ENCODE measurements at regions not wholly inside any gene's neighbourhood (a gene's known extent, or its start where the extent isn't known, plus 50 kb on each side); places are given as distances from the start of the nearest gene placed in this dataset.

GRCh38 chr2:184530239-184530638 is 68.1 kb upstream of the ZNF804A start:
- DNase-seq (ENCODE audit: low spot score) = no peak
- TF ChIP-seq CTCF (IDR thresholded peaks at IDR 0.05; ENCODE audit: borderline replicate concordance, control extremely low read depth, extremely low read depth, insufficient read depth, missing control alignments) = no peak
- in situ Hi-C loops (cut with MboI; ENCODE audit: low sequenced_read_pairs, unreplicated experiment) = no loop called here

DNA sequence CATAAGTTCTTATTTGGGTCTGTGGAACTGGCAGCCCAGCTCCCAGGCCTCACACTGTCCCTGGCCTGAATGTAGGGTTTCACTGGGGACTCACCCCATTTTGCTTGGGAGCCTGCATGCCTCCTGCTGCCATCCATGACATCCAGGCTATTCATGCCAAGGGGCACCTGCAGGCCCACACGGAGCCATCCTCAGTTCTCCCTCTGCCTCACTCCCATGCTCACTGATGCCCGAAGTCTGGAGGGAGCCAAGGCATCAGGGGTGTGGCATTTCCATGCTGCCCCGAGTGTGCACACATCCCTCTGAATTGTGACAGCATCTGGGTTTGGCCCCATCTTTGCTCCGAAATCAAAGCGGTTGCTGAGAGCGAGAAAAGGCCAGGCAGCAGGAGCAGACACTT is 67.4 kb upstream of the ZNF804A start:
- no peak for TF ChIP-seq CTCF (IDR thresholded peaks at IDR 0.05; ENCODE audit: borderline replicate concordance, control extremely low read depth, extremely low read depth, insufficient read depth, missing control alignments)
- DNase-seq (ENCODE audit: low spot score) = no peak
- in situ Hi-C loops (cut with MboI; ENCODE audit: low sequenced_read_pairs, unreplicated experiment) = no loop called here

GRCh38 chr2:184532551-184532950 is 65.8 kb upstream of the ZNF804A start:
- no peak for DNase-seq (ENCODE audit: low spot score)
- TF ChIP-seq CTCF (IDR thresholded peaks at IDR 0.05; ENCODE audit: borderline replicate concordance, control extremely low read depth, extremely low read depth, insufficient read depth, missing control alignments) = no peak
- in situ Hi-C loops (cut with MboI; ENCODE audit: low sequenced_read_pairs, unreplicated experiment) = no loop called here

- DNase-seq (ENCODE audit: low spot score) = no peak
- in situ Hi-C loops (cut with MboI; ENCODE audit: low sequenced_read_pairs, unreplicated experiment) = no loop called here
- no peak for TF ChIP-seq CTCF (IDR thresholded peaks at IDR 0.05; ENCODE audit: borderline replicate concordance, control extremely low read depth, extremely low read depth, insufficient read depth, missing control alignments)
Observed at GRCh38 chr2:184534986-184535385, 63.3 kb upstream of the ZNF804A start.

GRCh38 chr2:184540246-184540789 is 58.0 kb upstream of the ZNF804A start:
- in situ Hi-C loops (cut with MboI; ENCODE audit: low sequenced_read_pairs, unreplicated experiment) = no loop called here
- no peak for DNase-seq (ENCODE audit: low spot score)
- TF ChIP-seq CTCF (IDR thresholded peaks at IDR 0.05; ENCODE audit: borderline replicate concordance, control extremely low read depth, extremely low read depth, insufficient read depth, missing control alignments) = no peak

DNA sequence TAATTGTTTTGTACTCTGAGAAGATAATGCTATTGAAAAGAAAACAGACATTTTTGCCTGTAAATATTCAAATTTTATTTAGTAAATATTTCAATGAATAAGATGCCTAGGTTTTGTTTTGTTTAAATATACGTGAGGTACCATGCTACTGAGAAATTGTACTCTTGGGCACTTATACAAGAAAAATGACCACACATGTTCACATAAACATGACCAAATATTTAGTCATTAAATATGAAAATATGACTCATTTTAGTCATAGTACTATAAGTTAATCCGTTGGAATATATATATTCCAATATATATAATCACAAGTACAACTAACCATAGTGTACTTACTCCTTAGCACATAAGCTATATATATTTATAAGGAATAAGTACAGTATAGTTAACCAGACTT is 56.7 kb upstream of the ZNF804A start:
- in situ Hi-C loops (cut with MboI; ENCODE audit: low sequenced_read_pairs, unreplicated experiment) = no loop called here
- no peak for TF ChIP-seq CTCF (IDR thresholded peaks at IDR 0.05; ENCODE audit: borderline replicate concordance, control extremely low read depth, extremely low read depth, insufficient read depth, missing control alignments)
- DNase-seq (ENCODE audit: low spot score) = no peak

DNA sequence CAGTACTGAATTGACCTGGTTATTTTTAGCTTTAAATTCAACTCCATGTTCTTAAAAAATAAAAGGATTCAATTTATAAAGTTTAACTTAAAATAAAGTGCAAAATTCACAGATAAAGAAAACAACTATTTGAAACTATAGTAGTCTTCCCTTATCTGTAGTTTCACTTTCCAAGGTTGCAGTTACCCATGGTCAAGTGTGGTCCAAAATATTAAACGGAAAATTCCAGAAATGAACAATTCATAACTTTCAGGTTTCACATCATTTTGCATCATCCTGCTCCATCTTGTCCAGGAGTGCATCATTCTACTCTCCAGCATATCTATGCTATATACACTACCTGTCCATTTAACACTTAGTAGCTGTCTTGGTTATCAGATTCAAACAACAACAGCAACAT is 54.5 kb upstream of the ZNF804A start:
- in situ Hi-C loops (cut with MboI; ENCODE audit: low sequenced_read_pairs, unreplicated experiment) = no loop called here
- no peak for TF ChIP-seq CTCF (IDR thresholded peaks at IDR 0.05; ENCODE audit: borderline replicate concordance, control extremely low read depth, extremely low read depth, insufficient read depth, missing control alignments)

More for the DNA sequence above, 54.5 kb upstream of the ZNF804A start:
- no peak for DNase-seq (ENCODE audit: low spot score)
